GM23338 (cell line): ENCODE measurements at regions not wholly inside any gene's neighbourhood (a gene's known extent, or its start where the extent isn't known, plus 50 kb on each side); places are given as distances from the start of the nearest gene placed in this dataset.

Source experiments
- ATAC-seq: fragments of 200-7000 bp; cut with Tn5 transposase; 3 replicates; pipeline ENCODE4 v1.9.1; 2020
- DNase-seq: peaks from one replicate; pipeline ENCODE4 v3.0.0-alpha.2; 2015; ENCODE audit warnings: low spot score
- H2AFZ ChIP-seq: fragments of 200-600 bp; sonication (generic); 2 replicates; pipeline ENCODE4 v1.8.0; 2016; ENCODE audit warnings: antibody characterized with exemption, mild to moderate bottlenecking, moderate library complexity
- H3F3A ChIP-seq: fragments of 200-600 bp; sonication (generic); replicated peaks from 2 replicates; pipeline ENCODE4 v1.8.0; 2017; ENCODE audit warnings: antibody characterized with exemption, mixed run types, low read depth
- H3K27ac ChIP-seq: fragments of 200-600 bp; sonication (generic); 2 replicates; pipeline ENCODE4 v1.6.1; 2016; ENCODE audit warnings: low read depth
- H3K27me3 ChIP-seq: fragments of 200-600 bp; sonication (generic); 2 replicates; pipeline ENCODE4 v1.8.0; 2016; ENCODE audit warnings: mild to moderate bottlenecking, mixed run types, moderate library complexity; ENCODE audit not compliant: insufficient read depth
- H3K36me3 ChIP-seq: fragments of 200-600 bp; sonication (generic); 2 replicates; pipeline ENCODE4 v1.8.0; 2016; ENCODE audit warnings: mild to moderate bottlenecking; ENCODE audit not compliant: insufficient read depth
- H3K4me1 ChIP-seq: fragments of 200-600 bp; sonication (generic); 2 replicates; pipeline ENCODE4 v1.8.0; 2016; ENCODE audit warnings: mild to moderate bottlenecking, moderate library complexity; ENCODE audit not compliant: insufficient read depth
- H3K4me2 ChIP-seq: fragments of 200-600 bp; sonication (generic); 2 replicates; pipeline ENCODE4 v1.7.1; 2017; ENCODE audit warnings: mixed run types
- H3K4me3 ChIP-seq: fragments of 200-600 bp; sonication (generic); 2 replicates; pipeline ENCODE4 v1.6.1; 2016; ENCODE audit warnings: mixed run types
- H3K79me2 ChIP-seq: fragments of 200-600 bp; sonication (generic); replicated peaks from 2 replicates; pipeline ENCODE4 v1.8.0; 2017; ENCODE audit warnings: mild to moderate bottlenecking; ENCODE audit not compliant: insufficient read depth
- H3K9me2 ChIP-seq: fragments of 200-600 bp; sonication (generic); 2 replicates; pipeline ENCODE4 v1.8.0; 2017; ENCODE audit not compliant: insufficient read depth
- H4K20me1 ChIP-seq: fragments of 200-600 bp; sonication (generic); replicated peaks from 2 replicates; pipeline ENCODE4 v1.8.0; 2017; ENCODE audit warnings: mild to moderate bottlenecking; ENCODE audit not compliant: insufficient read depth
- H3K27ac Mint-ChIP-seq: 2 replicates; pipeline ENCODE4 v1.8.0; 2020; ENCODE audit warnings: inconsistent platforms, mild to moderate bottlenecking, moderate library complexity, mixed read lengths
- H3K27me3 Mint-ChIP-seq: 3 replicates; pipeline ENCODE4 v1.8.0; 2022; ENCODE audit warnings: low read depth, mild to moderate bottlenecking, moderate library complexity, mixed read lengths, inconsistent platforms; ENCODE audit not compliant: insufficient read depth, poor library complexity
- H3K36me3 Mint-ChIP-seq: 3 replicates; pipeline ENCODE4 v1.8.0; 2021; ENCODE audit warnings: low read depth, mild to moderate bottlenecking, inconsistent platforms, moderate library complexity, mixed read lengths
- H3K4me1 Mint-ChIP-seq: 3 replicates; pipeline ENCODE4 v1.8.0; 2020; ENCODE audit warnings: mild to moderate bottlenecking, inconsistent platforms, mixed read lengths
- H3K4me3 Mint-ChIP-seq: 3 replicates; pipeline ENCODE4 v1.8.0; 2021; ENCODE audit warnings: moderate library complexity, mild to moderate bottlenecking, inconsistent platforms, mixed read lengths
- H3K9me3 Mint-ChIP-seq: 3 replicates; pipeline ENCODE4 v1.8.0; 2020; ENCODE audit warnings: moderate library complexity, mild to moderate bottlenecking, inconsistent platforms, mixed read lengths
- CREB1 ChIP-seq: fragments of 250-450 bp; sonication (Bioruptor Pico); IDR thresholded peaks from 2 replicates; pipeline ENCODE4 v1.5.0; 2020; ENCODE audit warnings: low read depth, mild to moderate bottlenecking, moderate library complexity
- EZH2 ChIP-seq: fragments of 200-600 bp; sonication (generic); IDR thresholded peaks from one replicate; pipeline ENCODE4 v1.8.0; 2017; ENCODE audit warnings: antibody characterized with exemption, mild to moderate bottlenecking, low read depth; ENCODE audit not compliant: unreplicated experiment
- EZH2phosphoT487 ChIP-seq: fragments of 200-600 bp; sonication (generic); IDR thresholded peaks from one replicate; pipeline ENCODE4 v1.8.1; 2018; ENCODE audit warnings: antibody characterized with exemption; ENCODE audit not compliant: unreplicated experiment
- JUNB ChIP-seq: IDR thresholded peaks from one replicate; pipeline ENCODE4 v1.6.1; 2016; ENCODE audit warnings: antibody characterized with exemption; ENCODE audit not compliant: unreplicated experiment
- NANOG ChIP-seq: IDR thresholded peaks from 2 replicates; pipeline ENCODE4 v1.6.1; 2016; ENCODE audit warnings: antibody characterized with exemption, borderline replicate concordance
- POLR2AphosphoS5 ChIP-seq: IDR thresholded peaks from 2 replicates; pipeline ENCODE4 v1.6.1; 2016; ENCODE audit warnings: antibody characterized with exemption, low read depth
- STAT1 ChIP-seq: IDR thresholded peaks from one replicate; pipeline ENCODE4 v1.6.1; 2016; ENCODE audit warnings: antibody characterized with exemption; ENCODE audit not compliant: unreplicated experiment
- ZNF114 ChIP-seq: fragments of 250-450 bp; sonication (Bioruptor Pico); IDR thresholded peaks from 2 replicates; pipeline ENCODE4 v1.5.0; 2020; ENCODE audit warnings: mild to moderate bottlenecking, moderate library complexity
- ZNF331 ChIP-seq: fragments of 250-450 bp; sonication (Bioruptor Pico); IDR thresholded peaks from 2 replicates; pipeline ENCODE4 v1.5.0; 2020; ENCODE audit warnings: low read depth, mild to moderate bottlenecking, moderate library complexity
- TF ChIP-seq, protein P1 (sequence below), 2 experiments: fragments of 200-600 bp in 1 of 2; sonication (generic) in 1 of 2; conservative IDR thresholded peaks; 2 replicates each; pipeline versions ENCODE4 v1.5.1 to v1.6.1; 2016 to 2017; ENCODE audit warnings: antibody characterized with exemption in 2 of 2, low read depth in 2 of 2, mild to moderate bottlenecking in 2 of 2, moderate library complexity in 1 of 2
- TF ChIP-seq, protein P2 (sequence below): IDR thresholded peaks from 2 replicates; pipeline ENCODE4 v1.6.1; 2016; ENCODE audit warnings: antibody characterized with exemption
- TF ChIP-seq, protein P3 (sequence below): IDR thresholded peaks from one replicate; pipeline ENCODE4 v1.6.1; 2018; ENCODE audit warnings: antibody characterized with exemption; ENCODE audit not compliant: unreplicated experiment
- TF ChIP-seq, protein P4 (sequence below): fragments of 250-450 bp; sonication (Bioruptor Pico); IDR thresholded peaks from 2 replicates; pipeline ENCODE4 v1.5.0; 2020; ENCODE audit warnings: mild to moderate bottlenecking, moderate library complexity

DNA sequence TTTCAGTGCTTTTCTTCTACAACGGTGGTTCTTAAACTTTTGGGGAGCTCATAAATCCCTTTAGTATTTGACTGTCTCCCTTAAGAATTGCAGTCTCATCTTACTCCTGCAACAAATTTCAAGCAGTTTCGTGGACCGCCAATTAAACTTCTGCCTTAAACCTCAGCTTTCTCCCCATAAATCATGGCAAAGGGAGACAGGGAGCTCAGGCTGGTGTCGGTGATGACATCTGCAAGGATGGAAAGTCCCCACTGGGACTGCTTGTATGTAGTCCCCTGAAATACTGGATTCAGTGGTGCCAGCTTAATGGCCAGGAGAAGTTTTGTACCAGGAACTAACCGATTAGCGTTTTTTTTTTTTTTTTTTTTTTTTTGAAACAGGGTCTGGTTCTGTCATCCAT is 148.7 kb upstream of the ITGA6 start:
- H3K36me3 ChIP-seq = no peaks in the 10 kb centered on the region
- ATAC-seq = no peak
- Mint-ChIP-seq H3K36me3 (peaks cover 14% of the 10 kb centered on the region), H3K27ac (no peak overlapping the region), H3K27me3 (peaks cover 11% of the 10 kb centered on the region), H3K4me3 (no peak overlapping the region), H3K9me3 (peaks cover 13% of the 10 kb centered on the region), H3K4me1 (peaks cover 13% of the 10 kb centered on the region)
- H4K20me1 ChIP-seq = no peaks in the 10 kb centered on the region
- DNase-seq = no peak
- H3K27me3 ChIP-seq = no peaks in the 10 kb centered on the region
- no peak overlapping the region for H3K4me2 ChIP-seq
- TF ChIP-seq, protein P1, sequence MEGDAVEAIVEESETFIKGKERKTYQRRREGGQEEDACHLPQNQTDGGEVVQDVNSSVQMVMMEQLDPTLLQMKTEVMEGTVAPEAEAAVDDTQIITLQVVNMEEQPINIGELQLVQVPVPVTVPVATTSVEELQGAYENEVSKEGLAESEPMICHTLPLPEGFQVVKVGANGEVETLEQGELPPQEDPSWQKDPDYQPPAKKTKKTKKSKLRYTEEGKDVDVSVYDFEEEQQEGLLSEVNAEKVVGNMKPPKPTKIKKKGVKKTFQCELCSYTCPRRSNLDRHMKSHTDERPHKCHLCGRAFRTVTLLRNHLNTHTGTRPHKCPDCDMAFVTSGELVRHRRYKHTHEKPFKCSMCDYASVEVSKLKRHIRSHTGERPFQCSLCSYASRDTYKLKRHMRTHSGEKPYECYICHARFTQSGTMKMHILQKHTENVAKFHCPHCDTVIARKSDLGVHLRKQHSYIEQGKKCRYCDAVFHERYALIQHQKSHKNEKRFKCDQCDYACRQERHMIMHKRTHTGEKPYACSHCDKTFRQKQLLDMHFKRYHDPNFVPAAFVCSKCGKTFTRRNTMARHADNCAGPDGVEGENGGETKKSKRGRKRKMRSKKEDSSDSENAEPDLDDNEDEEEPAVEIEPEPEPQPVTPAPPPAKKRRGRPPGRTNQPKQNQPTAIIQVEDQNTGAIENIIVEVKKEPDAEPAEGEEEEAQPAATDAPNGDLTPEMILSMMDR (conservative IDR thresholded peaks at IDR 0.05; ENCODE audit: low read depth in 2 of 2) = no peak
- TF ChIP-seq ZNF331 (CRISPR knock-in tag) = no peak
- TF ChIP-seq, protein P2, sequence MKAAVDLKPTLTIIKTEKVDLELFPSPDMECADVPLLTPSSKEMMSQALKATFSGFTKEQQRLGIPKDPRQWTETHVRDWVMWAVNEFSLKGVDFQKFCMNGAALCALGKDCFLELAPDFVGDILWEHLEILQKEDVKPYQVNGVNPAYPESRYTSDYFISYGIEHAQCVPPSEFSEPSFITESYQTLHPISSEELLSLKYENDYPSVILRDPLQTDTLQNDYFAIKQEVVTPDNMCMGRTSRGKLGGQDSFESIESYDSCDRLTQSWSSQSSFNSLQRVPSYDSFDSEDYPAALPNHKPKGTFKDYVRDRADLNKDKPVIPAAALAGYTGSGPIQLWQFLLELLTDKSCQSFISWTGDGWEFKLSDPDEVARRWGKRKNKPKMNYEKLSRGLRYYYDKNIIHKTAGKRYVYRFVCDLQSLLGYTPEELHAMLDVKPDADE = no peak
- TF ChIP-seq STAT1 = no peak
- no peak for TF ChIP-seq JUNB
- TF ChIP-seq ZNF114 (CRISPR knock-in tag) = no peak
- TF ChIP-seq NANOG = no peak
- TF ChIP-seq, protein P3, sequence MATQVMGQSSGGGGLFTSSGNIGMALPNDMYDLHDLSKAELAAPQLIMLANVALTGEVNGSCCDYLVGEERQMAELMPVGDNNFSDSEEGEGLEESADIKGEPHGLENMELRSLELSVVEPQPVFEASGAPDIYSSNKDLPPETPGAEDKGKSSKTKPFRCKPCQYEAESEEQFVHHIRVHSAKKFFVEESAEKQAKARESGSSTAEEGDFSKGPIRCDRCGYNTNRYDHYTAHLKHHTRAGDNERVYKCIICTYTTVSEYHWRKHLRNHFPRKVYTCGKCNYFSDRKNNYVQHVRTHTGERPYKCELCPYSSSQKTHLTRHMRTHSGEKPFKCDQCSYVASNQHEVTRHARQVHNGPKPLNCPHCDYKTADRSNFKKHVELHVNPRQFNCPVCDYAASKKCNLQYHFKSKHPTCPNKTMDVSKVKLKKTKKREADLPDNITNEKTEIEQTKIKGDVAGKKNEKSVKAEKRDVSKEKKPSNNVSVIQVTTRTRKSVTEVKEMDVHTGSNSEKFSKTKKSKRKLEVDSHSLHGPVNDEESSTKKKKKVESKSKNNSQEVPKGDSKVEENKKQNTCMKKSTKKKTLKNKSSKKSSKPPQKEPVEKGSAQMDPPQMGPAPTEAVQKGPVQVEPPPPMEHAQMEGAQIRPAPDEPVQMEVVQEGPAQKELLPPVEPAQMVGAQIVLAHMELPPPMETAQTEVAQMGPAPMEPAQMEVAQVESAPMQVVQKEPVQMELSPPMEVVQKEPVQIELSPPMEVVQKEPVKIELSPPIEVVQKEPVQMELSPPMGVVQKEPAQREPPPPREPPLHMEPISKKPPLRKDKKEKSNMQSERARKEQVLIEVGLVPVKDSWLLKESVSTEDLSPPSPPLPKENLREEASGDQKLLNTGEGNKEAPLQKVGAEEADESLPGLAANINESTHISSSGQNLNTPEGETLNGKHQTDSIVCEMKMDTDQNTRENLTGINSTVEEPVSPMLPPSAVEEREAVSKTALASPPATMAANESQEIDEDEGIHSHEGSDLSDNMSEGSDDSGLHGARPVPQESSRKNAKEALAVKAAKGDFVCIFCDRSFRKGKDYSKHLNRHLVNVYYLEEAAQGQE = no peak
- TF ChIP-seq, protein P4, sequence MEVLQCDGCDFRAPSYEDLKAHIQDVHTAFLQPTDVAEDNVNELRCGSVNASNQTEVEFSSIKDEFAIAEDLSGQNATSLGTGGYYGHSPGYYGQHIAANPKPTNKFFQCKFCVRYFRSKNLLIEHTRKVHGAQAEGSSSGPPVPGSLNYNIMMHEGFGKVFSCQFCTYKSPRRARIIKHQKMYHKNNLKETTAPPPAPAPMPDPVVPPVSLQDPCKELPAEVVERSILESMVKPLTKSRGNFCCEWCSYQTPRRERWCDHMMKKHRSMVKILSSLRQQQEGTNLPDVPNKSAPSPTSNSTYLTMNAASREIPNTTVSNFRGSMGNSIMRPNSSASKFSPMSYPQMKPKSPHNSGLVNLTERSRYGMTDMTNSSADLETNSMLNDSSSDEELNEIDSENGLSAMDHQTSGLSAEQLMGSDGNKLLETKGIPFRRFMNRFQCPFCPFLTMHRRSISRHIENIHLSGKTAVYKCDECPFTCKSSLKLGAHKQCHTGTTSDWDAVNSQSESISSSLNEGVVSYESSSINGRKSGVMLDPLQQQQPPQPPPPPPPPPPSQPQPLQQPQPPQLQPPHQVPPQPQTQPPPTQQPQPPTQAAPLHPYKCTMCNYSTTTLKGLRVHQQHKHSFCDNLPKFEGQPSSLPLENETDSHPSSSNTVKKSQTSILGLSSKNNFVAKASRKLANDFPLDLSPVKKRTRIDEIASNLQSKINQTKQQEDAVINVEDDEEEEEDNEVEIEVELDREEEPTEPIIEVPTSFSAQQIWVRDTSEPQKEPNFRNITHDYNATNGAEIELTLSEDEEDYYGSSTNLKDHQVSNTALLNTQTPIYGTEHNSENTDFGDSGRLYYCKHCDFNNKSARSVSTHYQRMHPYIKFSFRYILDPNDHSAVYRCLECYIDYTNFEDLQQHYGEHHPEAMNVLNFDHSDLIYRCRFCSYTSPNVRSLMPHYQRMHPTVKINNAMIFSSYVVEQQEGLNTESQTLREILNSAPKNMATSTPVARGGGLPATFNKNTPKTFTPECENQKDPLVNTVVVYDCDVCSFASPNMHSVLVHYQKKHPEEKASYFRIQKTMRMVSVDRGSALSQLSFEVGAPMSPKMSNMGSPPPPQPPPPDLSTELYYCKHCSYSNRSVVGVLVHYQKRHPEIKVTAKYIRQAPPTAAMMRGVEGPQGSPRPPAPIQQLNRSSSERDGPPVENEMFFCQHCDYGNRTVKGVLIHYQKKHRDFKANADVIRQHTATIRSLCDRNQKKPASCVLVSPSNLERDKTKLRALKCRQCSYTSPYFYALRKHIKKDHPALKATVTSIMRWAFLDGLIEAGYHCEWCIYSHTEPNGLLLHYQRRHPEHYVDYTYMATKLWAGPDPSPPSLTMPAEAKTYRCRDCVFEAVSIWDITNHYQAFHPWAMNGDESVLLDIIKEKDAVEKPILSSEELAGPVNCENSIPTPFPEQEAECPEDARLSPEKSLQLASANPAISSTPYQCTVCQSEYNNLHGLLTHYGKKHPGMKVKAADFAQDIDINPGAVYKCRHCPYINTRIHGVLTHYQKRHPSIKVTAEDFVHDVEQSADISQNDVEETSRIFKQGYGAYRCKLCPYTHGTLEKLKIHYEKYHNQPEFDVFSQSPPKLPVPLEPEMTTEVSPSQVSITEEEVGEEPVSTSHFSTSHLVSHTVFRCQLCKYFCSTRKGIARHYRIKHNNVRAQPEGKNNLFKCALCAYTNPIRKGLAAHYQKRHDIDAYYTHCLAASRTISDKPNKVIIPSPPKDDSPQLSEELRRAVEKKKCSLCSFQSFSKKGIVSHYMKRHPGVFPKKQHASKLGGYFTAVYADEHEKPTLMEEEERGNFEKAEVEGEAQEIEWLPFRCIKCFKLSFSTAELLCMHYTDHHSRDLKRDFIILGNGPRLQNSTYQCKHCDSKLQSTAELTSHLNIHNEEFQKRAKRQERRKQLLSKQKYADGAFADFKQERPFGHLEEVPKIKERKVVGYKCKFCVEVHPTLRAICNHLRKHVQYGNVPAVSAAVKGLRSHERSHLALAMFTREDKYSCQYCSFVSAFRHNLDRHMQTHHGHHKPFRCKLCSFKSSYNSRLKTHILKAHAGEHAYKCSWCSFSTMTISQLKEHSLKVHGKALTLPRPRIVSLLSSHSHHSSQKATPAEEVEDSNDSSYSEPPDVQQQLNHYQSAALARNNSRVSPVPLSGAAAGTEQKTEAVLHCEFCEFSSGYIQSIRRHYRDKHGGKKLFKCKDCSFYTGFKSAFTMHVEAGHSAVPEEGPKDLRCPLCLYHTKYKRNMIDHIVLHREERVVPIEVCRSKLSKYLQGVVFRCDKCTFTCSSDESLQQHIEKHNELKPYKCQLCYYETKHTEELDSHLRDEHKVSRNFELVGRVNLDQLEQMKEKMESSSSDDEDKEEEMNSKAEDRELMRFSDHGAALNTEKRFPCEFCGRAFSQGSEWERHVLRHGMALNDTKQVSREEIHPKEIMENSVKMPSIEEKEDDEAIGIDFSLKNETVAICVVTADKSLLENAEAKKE (CRISPR knock-in tag) = no peak
- no peak for TF ChIP-seq CREB1 (CRISPR knock-in tag)
- TF ChIP-seq EZH2 = no peak
- TF ChIP-seq EZH2phosphoT487 = no peak
- no peak for TF ChIP-seq POLR2AphosphoS5
- peaks cover 19% of the 10 kb centered on the region for H3K4me1 ChIP-seq
- peaks cover 4% of the 10 kb centered on the region; the same call in 1 of the 2 replicates for H3K9me2 ChIP-seq
- no peak overlapping the region for H3K4me3 ChIP-seq
- H3F3A ChIP-seq = no peaks in the 10 kb centered on the region
- H3K79me2 ChIP-seq = no peaks in the 10 kb centered on the region
- H2AFZ ChIP-seq = peak overlapping the region; percentile 83; the same call in 1 of the 2 replicates
- no peak overlapping the region for H3K27ac ChIP-seq
